HFF-Myc (cell line): ENCODE measurements at regions not wholly inside any gene's neighbourhood (a gene's known extent, or its start where the extent isn't known, plus 50 kb on each side); places are given as distances from the start of the nearest gene placed in this dataset.

Experiments used
- DNase-seq: peaks from one replicate; pipeline ENCODE4 v3.0.0-alpha.2; 2011; ENCODE audit warnings: low read depth; ENCODE audit errors: extremely low read depth
- H3K4me3 ChIP-seq: replicated peaks from 2 replicates; pipeline ENCODE4 v1.5.1; 2011; ENCODE audit warnings: low read depth, mild to moderate bottlenecking, control low read depth, low read length
- TF ChIP-seq, protein P1 (sequence below): IDR thresholded peaks from 2 replicates; pipeline ENCODE4 v1.5.1; 2012; ENCODE audit warnings: mild to moderate bottlenecking, low read depth, low read length, control low read depth; ENCODE audit errors: missing control alignments

DNA sequence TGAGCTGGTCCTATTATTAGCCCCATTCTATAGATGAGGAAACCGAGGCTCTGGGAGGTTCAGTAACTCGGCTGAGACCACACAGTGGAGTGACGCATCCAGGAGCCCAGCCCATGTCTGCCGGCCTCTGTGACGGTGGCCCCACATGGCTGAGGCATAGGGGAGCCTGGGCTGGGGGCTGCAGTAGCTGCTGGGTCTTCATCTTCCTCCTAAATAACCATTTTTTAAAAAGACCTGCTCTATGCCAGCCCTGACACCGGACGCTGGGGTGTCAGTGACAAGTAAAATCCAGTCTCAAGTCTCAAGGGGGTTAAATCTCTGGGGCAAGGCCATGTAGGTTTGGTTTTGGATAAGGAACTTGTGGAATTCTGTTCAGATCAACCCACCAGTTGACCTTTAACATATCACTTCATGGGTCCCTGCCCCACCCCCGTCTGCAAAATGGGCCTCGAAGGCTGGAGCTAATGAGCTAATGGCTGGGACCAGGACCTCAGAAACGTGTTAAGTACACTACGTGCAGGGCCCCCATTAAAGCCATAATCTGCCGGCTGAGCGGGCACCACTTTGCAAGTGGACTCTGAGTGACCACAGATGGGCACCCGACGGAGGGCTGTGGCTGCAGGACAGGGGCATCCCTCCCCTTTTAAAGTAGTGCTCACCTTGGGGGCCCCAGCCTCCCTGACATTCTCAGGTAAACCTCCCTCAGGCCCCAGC lies 136.5 kb upstream of the UNC5B start:
- DNase-seq = no peak
- TF ChIP-seq, protein P1, sequence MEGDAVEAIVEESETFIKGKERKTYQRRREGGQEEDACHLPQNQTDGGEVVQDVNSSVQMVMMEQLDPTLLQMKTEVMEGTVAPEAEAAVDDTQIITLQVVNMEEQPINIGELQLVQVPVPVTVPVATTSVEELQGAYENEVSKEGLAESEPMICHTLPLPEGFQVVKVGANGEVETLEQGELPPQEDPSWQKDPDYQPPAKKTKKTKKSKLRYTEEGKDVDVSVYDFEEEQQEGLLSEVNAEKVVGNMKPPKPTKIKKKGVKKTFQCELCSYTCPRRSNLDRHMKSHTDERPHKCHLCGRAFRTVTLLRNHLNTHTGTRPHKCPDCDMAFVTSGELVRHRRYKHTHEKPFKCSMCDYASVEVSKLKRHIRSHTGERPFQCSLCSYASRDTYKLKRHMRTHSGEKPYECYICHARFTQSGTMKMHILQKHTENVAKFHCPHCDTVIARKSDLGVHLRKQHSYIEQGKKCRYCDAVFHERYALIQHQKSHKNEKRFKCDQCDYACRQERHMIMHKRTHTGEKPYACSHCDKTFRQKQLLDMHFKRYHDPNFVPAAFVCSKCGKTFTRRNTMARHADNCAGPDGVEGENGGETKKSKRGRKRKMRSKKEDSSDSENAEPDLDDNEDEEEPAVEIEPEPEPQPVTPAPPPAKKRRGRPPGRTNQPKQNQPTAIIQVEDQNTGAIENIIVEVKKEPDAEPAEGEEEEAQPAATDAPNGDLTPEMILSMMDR = no peak
- no peak overlapping the region for H3K4me3 ChIP-seq

DNA sequence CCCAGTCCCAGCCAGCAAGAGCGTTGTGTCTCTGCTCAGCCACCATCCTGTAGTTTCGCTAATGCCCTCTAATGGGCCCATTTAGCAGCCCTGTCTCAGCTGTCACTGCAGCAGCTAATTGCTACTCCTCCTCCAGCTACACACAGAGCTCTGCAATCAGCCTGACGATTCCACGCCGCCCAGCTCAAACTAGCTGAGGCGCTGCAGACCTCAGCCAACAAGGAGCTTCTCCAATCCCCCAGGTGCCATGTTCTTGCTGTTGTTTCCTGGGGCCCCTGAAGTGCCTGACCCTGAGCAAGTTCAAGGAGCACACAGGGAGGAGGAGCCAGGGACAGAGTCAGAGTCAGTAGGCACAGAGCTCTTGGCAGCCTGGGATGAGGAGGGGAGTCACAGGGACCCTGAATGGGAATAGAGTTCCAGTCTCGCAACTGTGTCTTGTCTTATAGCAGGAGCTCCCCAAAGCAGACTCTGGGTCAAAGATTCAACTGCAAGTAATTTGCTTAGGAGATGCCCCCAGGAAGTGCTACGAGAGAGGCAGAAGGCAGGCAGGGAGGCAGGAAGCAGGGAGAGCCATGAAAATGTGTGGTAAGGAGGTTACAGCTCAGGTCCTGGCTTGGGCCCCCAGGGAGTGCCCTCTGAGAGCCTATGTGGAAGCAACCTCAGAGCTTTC lies 135.8 kb upstream of the UNC5B start:
- no peak for DNase-seq
- TF ChIP-seq, protein P1 = no peak
- no peak overlapping the region for H3K4me3 ChIP-seq

GRCh38 chr10:71077143-71077581 lies 135.2 kb upstream of the UNC5B start:
- no peak for DNase-seq
- TF ChIP-seq, protein P1 = no peak
- no peak overlapping the region for H3K4me3 ChIP-seq

DNA sequence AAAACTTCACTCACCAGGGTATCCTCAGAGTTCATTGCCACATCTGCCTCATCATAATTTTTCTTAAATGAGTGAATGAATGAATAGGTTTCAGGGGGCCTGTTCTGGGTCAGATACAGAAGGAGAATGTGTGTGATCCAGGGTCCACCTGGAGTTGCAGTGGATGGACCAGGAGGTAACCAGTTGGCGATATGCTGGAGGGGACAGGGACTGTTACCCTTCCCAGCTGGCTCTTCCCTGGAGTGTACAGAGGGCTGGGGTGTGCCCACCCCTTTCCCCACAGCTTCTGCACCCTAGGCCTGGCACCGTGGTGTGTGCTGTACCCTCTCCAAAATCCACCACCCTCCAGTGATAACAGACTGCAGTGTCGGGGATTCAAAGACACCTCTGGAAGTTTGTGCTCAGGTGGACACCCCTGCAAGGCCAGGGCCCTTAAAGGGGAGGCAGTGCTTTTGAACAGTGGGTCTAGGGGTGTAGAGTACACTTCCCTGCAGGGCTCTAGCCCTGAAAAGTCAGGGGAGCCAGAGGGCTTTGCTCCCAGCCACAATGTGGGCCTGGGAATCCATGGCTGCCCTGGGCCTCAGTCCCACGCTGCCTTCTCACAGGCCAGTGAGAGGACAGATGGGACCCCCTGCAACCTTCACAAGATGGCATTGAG lies 134.4 kb upstream of the UNC5B start:
- TF ChIP-seq, protein P1 = no peak
- no peak overlapping the region for H3K4me3 ChIP-seq
- no peak for DNase-seq

DNA sequence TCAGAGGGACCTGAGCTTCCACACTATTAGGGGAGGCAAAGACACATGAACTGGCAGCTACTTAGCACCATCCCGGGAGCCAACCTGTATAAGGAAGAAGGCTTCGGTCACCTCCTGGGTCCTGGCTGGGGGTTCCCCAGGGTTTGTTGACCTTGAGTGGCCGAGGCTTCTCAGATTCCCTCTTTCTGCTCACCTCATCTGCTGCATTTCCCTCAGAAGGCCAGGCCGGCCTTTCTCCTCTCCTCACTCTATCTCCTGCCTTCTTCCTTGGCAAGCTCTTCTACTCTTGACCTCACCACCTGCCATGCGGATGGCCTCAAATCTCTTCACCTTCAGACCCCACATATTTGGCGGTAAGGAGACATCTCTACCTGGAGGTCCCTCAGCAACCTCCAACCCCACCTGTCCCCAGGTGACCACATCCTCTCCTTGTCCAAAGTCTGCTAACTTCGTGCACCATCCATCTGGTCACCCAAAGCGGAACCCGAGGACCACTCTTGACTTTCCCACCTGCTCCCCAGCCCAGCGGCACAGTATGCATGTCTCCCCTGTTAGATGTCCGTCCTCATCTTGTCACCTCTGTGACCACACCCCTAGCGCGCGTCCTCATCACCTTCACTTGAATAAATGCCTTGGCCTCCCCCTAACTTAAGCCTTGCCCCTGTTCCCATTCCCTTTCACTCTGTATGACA lies 133.8 kb upstream of the UNC5B start:
- no peak for DNase-seq
- no peak overlapping the region for H3K4me3 ChIP-seq
- TF ChIP-seq, protein P1 = no peak

DNA sequence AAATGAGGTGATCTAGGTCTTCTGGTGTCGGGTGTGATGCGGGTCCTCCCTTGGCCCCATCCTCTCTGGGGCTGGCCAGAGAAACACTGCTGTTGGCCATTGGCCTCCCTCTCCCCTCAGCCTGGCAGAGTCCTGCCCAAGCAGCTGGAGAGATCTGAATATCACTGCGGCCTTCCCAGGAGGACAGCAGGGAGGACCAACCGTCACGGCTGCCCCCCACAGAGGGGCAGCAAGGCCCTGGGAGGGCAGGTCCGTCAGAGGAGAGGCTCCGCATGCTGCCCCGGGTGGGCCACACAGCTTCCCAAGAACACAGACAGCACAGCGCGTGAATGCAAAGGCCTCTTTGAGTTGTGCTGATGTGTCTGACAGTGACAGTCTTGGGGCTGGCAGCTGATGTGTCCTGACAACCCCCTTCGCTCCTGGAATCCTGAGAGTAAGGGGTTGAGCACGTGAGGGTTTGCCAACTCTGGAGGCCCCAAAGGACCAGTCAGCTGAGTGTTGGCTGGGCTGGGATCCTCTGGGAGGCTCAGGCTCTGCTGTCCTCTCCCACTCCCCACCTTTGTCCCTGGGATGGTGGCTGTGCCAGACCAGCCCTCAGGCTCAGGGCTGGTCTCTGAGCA lies 132.5 kb upstream of the UNC5B start:
- TF ChIP-seq, protein P1 = no peak
- DNase-seq = no peak
- no peak overlapping the region for H3K4me3 ChIP-seq
